Ramos (cell line): ENCODE measurements at regions not wholly inside any gene's neighbourhood (a gene's known extent, or its start where the extent isn't known, plus 50 kb on each side); places are given as distances from the start of the nearest gene placed in this dataset.
"Not testable (repeated sequence)": the region's sequence is repeated elsewhere in the genome, so short reads cannot be mapped to it uniquely, and the experiment has no call there.

Source experiments
- in situ Hi-C: fragments of 300-500 bp; cut with MboI; formaldehyde crosslinking; loops from one replicate; pipeline ENCODE4 v1.14.3; 2022; ENCODE audit warnings: low sequenced_read_pairs; ENCODE audit not compliant: unreplicated experiment

- in situ Hi-C loops, result loop anchor here (5.0 to 10.0 kb wide), 2 partner anchors 400 to 508 kb away; partner anchors contain the start of gene CLDN11
Measured at GRCh38 chr3:170814822-170815221, 55.2 kb downstream of the RPL22L1 start.

- in situ Hi-C loops, result loop anchor here (5.0 to 10.0 kb wide), 2 partner anchors 398 to 506 kb away; partner anchors contain the start of gene CLDN11
Measured at GRCh38 chr3:170813266-170813665, 56.7 kb downstream of the RPL22L1 start.

- in situ Hi-C loops, result loop anchor here (5.0 to 10.0 kb wide), 2 partner anchors 397 to 505 kb away; partner anchors contain the start of gene CLDN11
Measured at GRCh38 chr3:170811928-170812591, 57.9 kb downstream of the RPL22L1 start.

DNA sequence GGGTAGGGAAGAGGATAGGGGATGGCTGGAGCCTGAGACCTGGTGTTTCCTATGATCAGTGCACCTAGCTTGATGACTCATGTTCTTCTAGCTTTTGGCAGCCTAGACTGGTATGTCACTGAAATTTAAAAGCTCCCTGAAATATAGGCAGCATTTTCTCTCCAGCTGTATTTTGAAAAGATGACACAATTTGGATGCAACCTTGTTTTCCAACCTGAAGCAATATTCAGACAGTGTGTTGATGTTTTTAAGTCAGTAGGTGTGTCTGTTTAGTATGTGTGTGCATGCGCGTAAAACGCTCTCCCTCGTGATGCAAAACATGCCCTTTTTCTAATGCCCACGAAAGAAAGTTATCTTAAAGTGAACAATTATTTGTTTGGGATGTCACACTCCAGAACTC lies 58.5 kb downstream of the RPL22L1 start:
- in situ Hi-C loops, result loop anchor here (5.0 to 10.0 kb wide), 2 partner anchors 397 to 504 kb away; partner anchors contain the start of gene CLDN11

DNA sequence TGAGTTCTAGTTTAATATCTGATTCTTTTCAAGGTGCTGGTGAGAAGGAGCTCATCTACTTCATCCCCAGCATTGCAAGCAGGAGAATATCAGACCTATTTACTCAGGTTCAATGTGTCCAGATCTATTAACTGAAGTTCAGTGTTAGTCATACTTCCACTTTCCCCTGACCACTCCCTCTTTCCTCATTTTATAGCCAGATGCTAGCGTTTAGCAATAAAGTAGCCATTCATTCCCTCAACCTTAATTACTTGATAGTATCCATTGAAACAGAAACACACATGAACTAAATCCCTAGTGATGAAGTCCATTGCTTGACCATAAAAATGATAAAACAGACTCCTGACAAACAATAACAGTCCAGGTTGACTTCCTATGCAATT lies 60.0 kb downstream of the RPL22L1 start:
- in situ Hi-C loops, result loop anchor here (5.0 to 10.0 kb wide), 2 partner anchors 395 to 503 kb away; partner anchors contain the start of gene CLDN11

- in situ Hi-C loops, result no loop called here
Measured at GRCh38 chr3:170809007-170809974, 60.7 kb downstream of the RPL22L1 start.

GRCh38 chr3:170808041-170808440 lies 62.0 kb downstream of the RPL22L1 start:
- in situ Hi-C loops, result no loop called here

DNA sequence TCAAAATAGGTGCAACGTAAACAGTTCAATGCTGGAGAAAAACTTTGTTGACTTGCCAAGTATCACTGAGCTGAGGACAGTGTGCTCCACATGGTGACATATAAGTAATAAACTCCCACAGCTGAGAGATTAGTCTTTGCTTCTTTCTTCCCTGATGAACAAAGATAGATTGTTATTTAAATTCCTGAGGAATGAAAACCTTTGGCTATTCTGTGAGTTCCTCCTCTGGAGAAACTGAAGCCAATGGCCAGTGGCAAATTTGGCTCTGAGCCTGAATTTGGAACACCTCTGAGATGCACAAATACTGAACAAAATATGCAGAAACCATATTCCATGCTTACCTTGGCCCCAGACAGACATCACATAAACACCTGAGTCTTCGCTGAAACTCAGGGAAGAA lies 63.3 kb downstream of the RPL22L1 start:
- in situ Hi-C loops, result no loop called here

DNA sequence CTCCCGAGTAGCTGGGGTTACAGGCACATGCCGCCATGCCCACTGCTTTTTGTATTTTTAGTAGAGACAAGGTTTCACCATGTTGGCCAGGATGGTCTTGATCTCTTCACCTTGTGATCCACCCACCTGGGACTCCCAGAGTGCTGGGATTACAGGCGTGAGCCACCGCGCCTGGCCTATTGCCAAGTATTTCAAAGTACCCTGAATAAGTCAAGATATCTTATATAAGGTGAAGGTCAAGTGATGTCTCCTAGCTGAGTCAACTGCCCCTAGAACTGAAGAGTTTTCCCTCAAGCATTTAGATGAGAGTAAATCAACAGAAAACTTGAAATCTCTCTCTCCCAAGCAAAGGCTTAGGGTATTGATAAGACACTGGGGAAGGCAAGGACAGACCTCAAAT lies 63.9 kb downstream of the RPL22L1 start:
- in situ Hi-C loops, result no loop called here

DNA sequence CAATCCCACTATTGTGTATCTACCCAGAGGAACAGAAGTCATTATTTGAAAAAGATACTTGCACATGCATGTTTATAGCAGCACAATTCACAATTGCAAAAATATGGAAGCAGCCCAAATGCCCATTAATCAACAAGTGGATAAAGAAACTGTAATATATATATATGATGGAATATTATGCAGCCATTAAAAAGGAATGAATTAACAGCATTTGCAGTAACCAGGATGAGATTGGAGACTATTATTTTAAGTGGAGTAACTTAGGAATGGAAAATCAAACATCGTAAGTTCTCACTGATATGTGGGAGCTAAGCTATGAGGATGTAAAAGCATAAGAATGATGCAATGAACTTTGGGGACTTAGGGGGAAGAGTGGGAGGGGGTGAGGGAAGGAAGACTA lies 64.7 kb downstream of the RPL22L1 start:
- in situ Hi-C loops, result not testable (repeated sequence)

GRCh38 chr3:170804634-170805033 lies 65.4 kb downstream of the RPL22L1 start:
- in situ Hi-C loops, result not testable (repeated sequence)

GRCh38 chr3:170804078-170804477 lies 65.9 kb downstream of the RPL22L1 start:
- in situ Hi-C loops, result no loop called here

GRCh38 chr3:170802164-170803151 lies 67.5 kb downstream of the RPL22L1 start:
- in situ Hi-C loops, result no loop called here

DNA sequence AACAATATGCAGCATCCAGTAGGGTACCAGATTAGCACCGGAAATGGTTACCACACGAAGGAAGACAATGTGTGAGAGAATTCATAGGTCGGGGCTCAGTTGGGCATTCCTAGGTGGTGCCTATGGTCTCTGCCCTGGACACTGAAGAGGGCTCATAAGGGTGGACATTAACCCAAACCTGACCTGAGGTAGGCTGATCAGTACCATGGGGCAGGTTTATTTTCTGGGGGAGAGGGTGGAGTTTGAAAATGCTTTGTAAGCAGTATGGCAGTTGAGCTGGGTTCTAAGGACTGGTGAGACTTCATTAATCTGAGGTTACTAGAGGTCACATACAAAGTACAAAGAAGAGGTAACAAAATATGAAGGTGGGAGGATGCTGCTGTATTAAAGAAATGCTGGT lies 68.4 kb downstream of the RPL22L1 start:
- in situ Hi-C loops, result no loop called here

DNA sequence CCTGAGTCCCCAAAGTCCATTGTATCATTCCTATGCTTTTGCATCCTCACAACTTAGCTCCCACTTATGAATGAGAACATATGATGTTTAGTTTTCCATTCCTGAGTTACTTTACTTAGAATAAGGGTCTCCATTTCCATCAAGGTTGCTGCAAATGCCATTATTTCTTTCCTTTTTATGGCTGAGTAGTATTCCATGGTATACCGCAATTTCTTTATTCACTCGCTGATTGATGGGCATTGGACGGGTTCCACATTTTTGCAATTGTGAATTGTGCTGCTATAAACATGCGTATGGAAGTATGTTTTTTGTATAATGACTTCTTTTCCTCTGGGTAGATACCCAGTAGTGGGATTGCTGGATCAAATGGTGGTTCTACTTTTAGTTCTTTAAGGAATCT lies 69.7 kb downstream of the RPL22L1 start:
- in situ Hi-C loops, result not testable (repeated sequence)

DNA sequence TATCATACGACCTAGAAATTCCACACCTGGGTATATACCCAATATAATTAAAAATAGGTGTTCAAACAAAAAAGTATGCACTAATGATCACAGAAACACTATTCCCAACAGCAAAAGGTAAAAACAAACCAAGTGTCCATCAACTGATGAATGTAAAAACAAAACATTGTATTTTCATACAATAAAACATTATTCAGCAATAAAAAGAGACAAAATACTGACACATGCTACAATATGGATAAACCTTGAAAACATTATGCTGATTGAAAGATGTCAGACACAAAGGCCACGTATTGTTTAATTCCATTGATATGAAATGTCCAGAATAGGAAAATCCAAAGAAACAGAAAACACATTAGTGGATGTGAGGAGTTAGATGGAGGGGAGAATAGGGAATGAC lies 71.0 kb downstream of the RPL22L1 start:
- in situ Hi-C loops, result no loop called here

- in situ Hi-C loops, result no loop called here
Measured at GRCh38 chr3:170797685-170798084, 72.3 kb downstream of the RPL22L1 start.

DNA sequence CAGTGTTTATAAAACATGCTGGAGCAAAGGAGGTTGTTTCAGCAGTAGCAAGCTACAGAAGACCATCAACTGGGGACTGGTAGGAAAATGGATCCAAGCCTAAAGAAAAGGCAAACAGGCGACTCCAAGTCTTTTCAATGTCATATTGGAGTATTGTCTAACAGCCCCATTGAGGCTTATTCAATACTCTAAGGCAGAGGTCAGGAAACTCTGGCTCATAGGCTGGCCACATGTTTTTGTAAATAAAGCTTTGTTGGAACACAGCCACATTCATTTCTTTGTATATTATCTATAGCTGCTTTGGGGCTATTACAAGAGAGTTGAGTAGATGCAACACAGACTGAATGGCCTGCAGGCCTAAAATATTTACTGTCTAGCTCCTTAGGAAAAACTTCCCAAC lies 77.5 kb downstream of the RPL22L1 start:
- in situ Hi-C loops, result no loop called here

DNA sequence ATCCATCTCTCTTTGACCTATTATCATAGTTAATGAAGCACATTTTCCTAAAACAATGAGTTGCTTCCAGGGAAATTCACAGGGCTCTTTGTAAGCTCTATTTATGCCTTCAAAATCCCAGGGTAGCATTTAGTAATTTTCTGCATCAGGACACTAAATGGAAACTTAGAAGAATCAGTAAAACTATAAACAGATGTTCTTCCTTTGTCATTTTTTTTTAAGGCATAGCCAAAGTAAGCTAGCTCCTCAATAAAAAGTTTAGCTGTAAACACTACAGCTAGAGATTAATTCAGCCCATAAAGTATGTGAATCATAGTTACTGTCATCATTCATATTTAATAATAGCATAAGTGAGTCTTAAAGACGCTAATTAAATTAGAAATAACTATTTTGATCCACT lies 79.3 kb downstream of the RPL22L1 start:
- in situ Hi-C loops, result no loop called here

GRCh38 chr3:170787464-170787863 lies 82.5 kb downstream of the RPL22L1 start:
- in situ Hi-C loops, result no loop called here
